Body of pancreas (tissue), 4 donors: ENCODE measurements at regions not wholly inside any gene's neighbourhood (a gene's known extent, or its start where the extent isn't known, plus 50 kb on each side); places are given as distances from the start of the nearest gene placed in this dataset.

Source experiments
- POLR2A ChIP-seq, 3 donors: fragments of 450-650 bp; IDR thresholded peaks; one replicate each; pipeline ENCODE4 v1.6.1; 2016; ENCODE audit warnings: antibody characterized with exemption in 3 of 3, mild to moderate bottlenecking in 2 of 3
- TF ChIP-seq, protein P1 (sequence below), 7 experiments: fragments of 450-650 bp in 4 of 7; fragments of 200-600 bp in 3 of 7; sonication (generic) in 3 of 7; IDR thresholded peaks; one replicate each; pipeline ENCODE4 v1.5.1; 2016 to 2019; ENCODE audit warnings: antibody characterized with exemption in 7 of 7

DNA sequence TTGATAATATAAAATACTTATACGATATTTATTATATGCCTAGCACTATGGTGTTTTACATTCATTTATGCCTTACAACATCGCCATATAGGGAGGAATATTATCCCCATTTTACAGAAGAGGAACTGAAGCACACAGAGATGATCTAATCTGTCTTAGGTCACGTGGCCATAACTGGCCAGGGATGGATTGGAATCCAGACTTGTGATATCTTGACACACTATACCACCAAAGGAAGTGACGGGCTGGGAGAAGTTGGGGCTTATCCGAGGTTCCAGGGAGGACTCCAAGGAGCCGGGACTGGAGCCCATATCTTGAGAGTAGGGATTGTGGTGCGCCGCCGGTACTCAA lies 129.8 kb downstream of the TMEM174 start:
- TF ChIP-seq, protein P1, sequence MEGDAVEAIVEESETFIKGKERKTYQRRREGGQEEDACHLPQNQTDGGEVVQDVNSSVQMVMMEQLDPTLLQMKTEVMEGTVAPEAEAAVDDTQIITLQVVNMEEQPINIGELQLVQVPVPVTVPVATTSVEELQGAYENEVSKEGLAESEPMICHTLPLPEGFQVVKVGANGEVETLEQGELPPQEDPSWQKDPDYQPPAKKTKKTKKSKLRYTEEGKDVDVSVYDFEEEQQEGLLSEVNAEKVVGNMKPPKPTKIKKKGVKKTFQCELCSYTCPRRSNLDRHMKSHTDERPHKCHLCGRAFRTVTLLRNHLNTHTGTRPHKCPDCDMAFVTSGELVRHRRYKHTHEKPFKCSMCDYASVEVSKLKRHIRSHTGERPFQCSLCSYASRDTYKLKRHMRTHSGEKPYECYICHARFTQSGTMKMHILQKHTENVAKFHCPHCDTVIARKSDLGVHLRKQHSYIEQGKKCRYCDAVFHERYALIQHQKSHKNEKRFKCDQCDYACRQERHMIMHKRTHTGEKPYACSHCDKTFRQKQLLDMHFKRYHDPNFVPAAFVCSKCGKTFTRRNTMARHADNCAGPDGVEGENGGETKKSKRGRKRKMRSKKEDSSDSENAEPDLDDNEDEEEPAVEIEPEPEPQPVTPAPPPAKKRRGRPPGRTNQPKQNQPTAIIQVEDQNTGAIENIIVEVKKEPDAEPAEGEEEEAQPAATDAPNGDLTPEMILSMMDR (IDR thresholded peaks at IDR 0.05), result no peak
- TF ChIP-seq POLR2A (IDR thresholded peaks at IDR 0.05), result no peak
